ENCODE measurements at regions not wholly inside any gene's neighbourhood (a gene's known extent, or its start where the extent isn't known, plus 50 kb on each side); places are given as distances from the start of the nearest gene placed in this dataset.

- H3K9me3 Mint-ChIP-seq = peaks cover 0 to 15% (median 2%) of the 10 kb centered on the region in 5 donors
- POLR2A ChIA-PET = no interaction called here
- H3K27ac ChIP-seq (ENCODE audit: low read depth, low read length) = no peak overlapping the region
- no peaks in the 10 kb centered on the region for H3K36me3 ChIP-seq (ENCODE audit: insufficient read depth, low read length)
- H3K27me3 ChIP-seq (ENCODE audit: insufficient read depth, low read length, poor library complexity, severe bottlenecking) = no peaks in the 10 kb centered on the region
- no peak for DNase-seq
- H3K36me3 Mint-ChIP-seq = no peaks in the 10 kb centered on the region
- H3K4me1 Mint-ChIP-seq = no peaks in the 10 kb centered on the region
- no peak overlapping the region for H3K4me3 Mint-ChIP-seq
- H3K4me1 ChIP-seq (ENCODE audit: insufficient read depth, low read length) = no peaks in the 10 kb centered on the region
- no peaks in the 10 kb centered on the region for H3K27me3 Mint-ChIP-seq
- no peaks in the 10 kb centered on the region for H3K9me3 ChIP-seq (ENCODE audit: low read length)
- H3K4me3 ChIP-seq (ENCODE audit: low read length) = no peak overlapping the region
- no peak overlapping the region for H3K27ac Mint-ChIP-seq
- CTCF ChIA-PET = no interaction called here
These were observed 259.4 kb upstream of the BRINP3 start for GRCh38 chr1:190736971-190737590.

GRCh38 chr1:190738317-190738716, 260.7 kb upstream of the BRINP3 start:
- CTCF ChIA-PET = no interaction called here
- Histone ChIP-seq H3K27me3 (ENCODE audit: insufficient read depth, low read length, poor library complexity, severe bottlenecking) (no peaks in the 10 kb centered on the region), H3K9me3 (ENCODE audit: low read length) (no peaks in the 10 kb centered on the region), H3K4me1 (ENCODE audit: insufficient read depth, low read length) (no peaks in the 10 kb centered on the region), H3K27ac (ENCODE audit: low read depth, low read length) (no peak overlapping the region), H3K4me3 (ENCODE audit: low read length) (no peak overlapping the region), H3K36me3 (ENCODE audit: insufficient read depth, low read length) (no peaks in the 10 kb centered on the region)
- H3K36me3 Mint-ChIP-seq = no peaks in the 10 kb centered on the region
- POLR2A ChIA-PET = no interaction called here
- H3K27ac Mint-ChIP-seq = no peak overlapping the region
- no peak overlapping the region for H3K4me3 Mint-ChIP-seq
- peaks cover 0 to 18% (median 2%) of the 10 kb centered on the region in 5 donors for H3K9me3 Mint-ChIP-seq
- DNase-seq = no peak
- no peaks in the 10 kb centered on the region for H3K27me3 Mint-ChIP-seq
- no peaks in the 10 kb centered on the region for H3K4me1 Mint-ChIP-seq

- CTCF ChIA-PET = no interaction called here
- Mint-ChIP-seq H3K36me3 (no peaks in the 10 kb centered on the region), H3K27me3 (no peaks in the 10 kb centered on the region)
These were observed 262.3 kb upstream of the BRINP3 start for GRCh38 chr1:190739926-190740325.

DNA sequence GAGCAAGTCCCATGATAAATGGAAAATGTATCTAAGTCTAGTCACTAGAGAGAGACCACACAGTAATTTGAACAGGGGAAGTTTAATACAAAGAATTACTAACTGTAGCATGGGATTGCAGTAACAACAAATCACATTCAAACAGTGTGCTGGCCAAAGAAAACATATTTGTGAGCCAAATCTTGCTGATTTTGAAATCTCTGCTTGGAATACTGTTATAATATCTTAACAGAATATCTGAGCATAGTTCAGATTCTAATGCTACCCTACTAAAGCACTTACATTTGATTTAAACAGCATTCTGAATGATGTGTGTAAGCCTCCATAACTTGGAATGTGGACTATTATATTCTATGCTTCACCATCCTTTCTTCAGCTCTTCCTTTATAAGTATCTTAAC, 270.0 kb upstream of the BRINP3 start:
- Mint-ChIP-seq H3K27me3 (no peaks in the 10 kb centered on the region), H3K4me3 (no peak overlapping the region), H3K4me1 (no peaks in the 10 kb centered on the region), H3K27ac (no peak overlapping the region), H3K36me3 (no peaks in the 10 kb centered on the region), H3K9me3 (peaks cover 3 to 10% (median 6%) of the 10 kb centered on the region in 5 donors)
- no peak overlapping the region for H3K27ac ChIP-seq (ENCODE audit: low read depth, low read length)
- no peak for DNase-seq
- H3K4me3 ChIP-seq (ENCODE audit: low read length) = no peak overlapping the region
- no peaks in the 10 kb centered on the region for H3K27me3 ChIP-seq (ENCODE audit: insufficient read depth, low read length, poor library complexity, severe bottlenecking)
- no peaks in the 10 kb centered on the region for H3K9me3 ChIP-seq (ENCODE audit: low read length)
- POLR2A ChIA-PET = no interaction called here
- H3K36me3 ChIP-seq (ENCODE audit: insufficient read depth, low read length) = no peaks in the 10 kb centered on the region
- no peaks in the 10 kb centered on the region for H3K4me1 ChIP-seq (ENCODE audit: insufficient read depth, low read length)
- CTCF ChIA-PET = no interaction called here

More at GRCh38 chr1:190739926-190740325, 262.3 kb upstream of the BRINP3 start:
- Histone ChIP-seq H3K4me3 (ENCODE audit: low read length) (no peak overlapping the region), H3K27ac (ENCODE audit: low read depth, low read length) (no peak overlapping the region), H3K9me3 (ENCODE audit: low read length) (no peaks in the 10 kb centered on the region), H3K27me3 (ENCODE audit: insufficient read depth, low read length, poor library complexity, severe bottlenecking) (no peaks in the 10 kb centered on the region), H3K36me3 (ENCODE audit: insufficient read depth, low read length) (no peaks in the 10 kb centered on the region), H3K4me1 (ENCODE audit: insufficient read depth, low read length) (no peaks in the 10 kb centered on the region)
- Mint-ChIP-seq H3K27ac (no peak overlapping the region), H3K4me1 (no peaks in the 10 kb centered on the region), H3K4me3 (no peak overlapping the region), H3K9me3 (peaks cover 3 to 20% (median 5%) of the 10 kb centered on the region in 5 donors)
- POLR2A ChIA-PET = no interaction called here
- no peak for DNase-seq

DNA sequence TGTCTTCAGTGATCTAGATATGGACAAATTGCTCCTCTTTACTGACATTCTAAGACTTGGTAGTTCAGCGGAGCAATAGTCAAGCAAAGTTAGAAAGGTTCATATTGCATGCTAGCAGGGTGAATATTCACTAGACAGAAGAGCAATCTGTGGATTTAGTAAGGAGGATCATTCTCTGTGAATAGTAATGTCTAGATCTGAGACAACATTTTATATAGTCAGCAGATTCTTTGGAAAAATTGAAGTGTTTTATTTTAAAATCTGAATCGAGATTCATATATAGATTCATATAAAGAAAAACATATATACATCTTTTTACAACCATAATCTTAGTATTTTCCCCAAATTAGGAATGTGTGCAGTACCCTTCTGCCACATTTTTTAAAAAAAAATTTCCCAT, 274.5 kb upstream of the BRINP3 start:
- DNase-seq = no peak
- H3K4me1 ChIP-seq (ENCODE audit: insufficient read depth, low read length) = no peaks in the 10 kb centered on the region
- H3K9me3 ChIP-seq (ENCODE audit: low read length) = no peaks in the 10 kb centered on the region
- H3K27me3 ChIP-seq (ENCODE audit: insufficient read depth, low read length, poor library complexity, severe bottlenecking) = no peaks in the 10 kb centered on the region
- POLR2A ChIA-PET = no interaction called here
- H3K27ac ChIP-seq (ENCODE audit: low read depth, low read length) = no peak overlapping the region
- Mint-ChIP-seq H3K27ac (no peak overlapping the region), H3K9me3 (peaks cover 0 to 11% (median 2%) of the 10 kb centered on the region in 5 donors), H3K27me3 (no peaks in the 10 kb centered on the region), H3K4me1 (no peaks in the 10 kb centered on the region), H3K36me3 (no peaks in the 10 kb centered on the region), H3K4me3 (no peak overlapping the region)
- CTCF ChIA-PET = no interaction called here
- no peaks in the 10 kb centered on the region for H3K36me3 ChIP-seq (ENCODE audit: insufficient read depth, low read length)
- H3K4me3 ChIP-seq (ENCODE audit: low read length) = no peak overlapping the region

- no peaks in the 10 kb centered on the region for H3K4me1 Mint-ChIP-seq
- POLR2A ChIA-PET = no interaction called here
- no peak overlapping the region for H3K4me3 Mint-ChIP-seq
- no peaks in the 10 kb centered on the region for H3K9me3 ChIP-seq (ENCODE audit: low read length)
- no peaks in the 10 kb centered on the region for H3K36me3 ChIP-seq (ENCODE audit: insufficient read depth, low read length)
- CTCF ChIA-PET = no interaction called here
- H3K27me3 ChIP-seq (ENCODE audit: insufficient read depth, low read length, poor library complexity, severe bottlenecking) = no peaks in the 10 kb centered on the region
- H3K36me3 Mint-ChIP-seq = no peaks in the 10 kb centered on the region
- H3K9me3 Mint-ChIP-seq = peaks cover 0 to 11% (median 3%) of the 10 kb centered on the region in 5 donors
- H3K27ac ChIP-seq (ENCODE audit: low read depth, low read length) = no peak overlapping the region
- no peak for DNase-seq
- no peaks in the 10 kb centered on the region for H3K27me3 Mint-ChIP-seq
- H3K27ac Mint-ChIP-seq = no peak overlapping the region
- no peak overlapping the region for H3K4me3 ChIP-seq (ENCODE audit: low read length)
- no peaks in the 10 kb centered on the region for H3K4me1 ChIP-seq (ENCODE audit: insufficient read depth, low read length)
These were observed 277.0 kb upstream of the BRINP3 start for GRCh38 chr1:190754666-190755065.

DNA sequence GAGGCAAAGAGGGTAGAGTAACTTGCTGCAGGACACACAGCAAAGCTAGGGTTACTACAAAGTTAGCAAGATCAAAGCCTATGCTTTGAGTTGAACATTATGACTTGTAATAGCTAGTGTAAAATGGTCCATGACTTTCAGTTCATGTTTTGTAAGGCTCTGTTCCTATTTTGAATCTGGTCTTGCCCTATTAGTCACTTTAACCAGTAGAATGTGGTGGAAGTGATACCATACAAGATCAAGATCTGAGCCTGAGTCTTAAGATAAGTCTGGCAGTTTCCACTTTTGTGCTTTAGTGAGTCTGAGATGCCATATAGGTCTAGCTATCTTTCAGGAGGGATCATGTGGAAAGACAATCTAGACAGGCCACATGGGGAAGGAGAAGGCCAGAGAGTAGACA, 282.1 kb upstream of the BRINP3 start:
- no peaks in the 10 kb centered on the region for H3K4me1 ChIP-seq (ENCODE audit: insufficient read depth, low read length)
- Mint-ChIP-seq H3K4me1 (no peaks in the 10 kb centered on the region), H3K36me3 (no peaks in the 10 kb centered on the region), H3K27me3 (no peaks in the 10 kb centered on the region), H3K9me3 (peaks cover 0 to 29% (median 8%) of the 10 kb centered on the region in 5 donors), H3K27ac (no peak overlapping the region), H3K4me3 (no peak overlapping the region)
- H3K36me3 ChIP-seq (ENCODE audit: insufficient read depth, low read length) = no peaks in the 10 kb centered on the region
- H3K4me3 ChIP-seq (ENCODE audit: low read length) = no peak overlapping the region
- H3K27ac ChIP-seq (ENCODE audit: low read depth, low read length) = no peak overlapping the region
- ChIA-PET CTCF (no interaction called here), POLR2A (no interaction called here)
- DNase-seq = no peak
- H3K9me3 ChIP-seq (ENCODE audit: low read length) = no peaks in the 10 kb centered on the region
- no peaks in the 10 kb centered on the region for H3K27me3 ChIP-seq (ENCODE audit: insufficient read depth, low read length, poor library complexity, severe bottlenecking)

DNA sequence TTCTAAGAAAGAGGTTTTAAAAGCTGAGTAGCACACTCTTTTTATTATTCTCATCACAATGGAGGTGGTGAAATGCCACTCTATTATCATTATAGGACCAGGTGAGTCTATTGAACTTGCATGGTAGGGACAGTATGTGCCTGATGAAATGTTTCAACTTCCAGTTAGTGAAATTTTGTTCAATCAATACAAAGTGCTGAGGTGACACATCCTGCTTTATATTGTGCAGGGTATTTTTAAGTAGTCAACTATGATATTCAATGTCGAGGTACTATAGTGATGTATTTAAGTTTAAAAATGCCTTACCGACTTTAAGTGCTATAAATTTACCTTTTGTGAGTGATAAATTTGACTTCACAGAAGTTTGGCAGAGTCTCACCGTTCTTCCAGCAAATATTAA, 284.7 kb upstream of the BRINP3 start:
- Mint-ChIP-seq H3K4me3 (no peak overlapping the region), H3K27me3 (no peaks in the 10 kb centered on the region), H3K27ac (no peak overlapping the region), H3K36me3 (no peaks in the 10 kb centered on the region), H3K9me3 (peaks cover 0 to 30% (median 10%) of the 10 kb centered on the region in 5 donors), H3K4me1 (no peaks in the 10 kb centered on the region)
- Histone ChIP-seq H3K4me3 (ENCODE audit: low read length) (no peak overlapping the region), H3K36me3 (ENCODE audit: insufficient read depth, low read length) (no peaks in the 10 kb centered on the region), H3K9me3 (ENCODE audit: low read length) (no peaks in the 10 kb centered on the region), H3K4me1 (ENCODE audit: insufficient read depth, low read length) (no peaks in the 10 kb centered on the region), H3K27me3 (ENCODE audit: insufficient read depth, low read length, poor library complexity, severe bottlenecking) (no peaks in the 10 kb centered on the region), H3K27ac (ENCODE audit: low read depth, low read length) (no peak overlapping the region)
- CTCF ChIA-PET = no interaction called here
- POLR2A ChIA-PET = no interaction called here
- no peak for DNase-seq

- H3K9me3 Mint-ChIP-seq = peaks cover 5 to 32% (median 12%) of the 10 kb centered on the region in 5 donors
- H3K36me3 ChIP-seq (ENCODE audit: insufficient read depth, low read length) = no peaks in the 10 kb centered on the region
- H3K36me3 Mint-ChIP-seq = no peaks in the 10 kb centered on the region
- no peaks in the 10 kb centered on the region for H3K27me3 ChIP-seq (ENCODE audit: insufficient read depth, low read length, poor library complexity, severe bottlenecking)
- no peaks in the 10 kb centered on the region for H3K9me3 ChIP-seq (ENCODE audit: low read length)
- no peak overlapping the region for H3K27ac ChIP-seq (ENCODE audit: low read depth, low read length)
- H3K4me1 ChIP-seq (ENCODE audit: insufficient read depth, low read length) = no peaks in the 10 kb centered on the region
- H3K4me3 Mint-ChIP-seq = no peak overlapping the region
- H3K27ac Mint-ChIP-seq = no peak overlapping the region
- ChIA-PET POLR2A (no interaction called here), CTCF (no interaction called here)
- H3K4me1 Mint-ChIP-seq = no peaks in the 10 kb centered on the region
- no peak overlapping the region for H3K4me3 ChIP-seq (ENCODE audit: low read length)
- DNase-seq = no peak
- H3K27me3 Mint-ChIP-seq = no peaks in the 10 kb centered on the region
These were observed 315.2 kb upstream of the BRINP3 start for GRCh38 chr1:190792873-190793272.
